Adipocyte (in vitro differentiated cells): ENCODE measurements at regions not wholly inside any gene's neighbourhood (a gene's known extent, or its start where the extent isn't known, plus 50 kb on each side); places are given as distances from the start of the nearest gene placed in this dataset.
"Not testable (repeated sequence)": the region's sequence is repeated elsewhere in the genome, so short reads cannot be mapped to it uniquely, and the experiment has no call there.

Experiments
- DNase-seq: peaks from one replicate; pipeline ENCODE4 v3.0.0-alpha.2; 2015; ENCODE audit warnings: low read depth
- H3K27me3 ChIP-seq: replicated peaks from 2 replicates; pipeline ENCODE4 v1.7.0; 2013; ENCODE audit warnings: mild to moderate bottlenecking, low read length, moderate library complexity; ENCODE audit not compliant: control insufficient read depth, insufficient read depth
- H3K36me3 ChIP-seq: 2 replicates; pipeline ENCODE4 v1.7.0; 2013; ENCODE audit warnings: low read length, mild to moderate bottlenecking, moderate library complexity; ENCODE audit not compliant: control insufficient read depth, insufficient read depth, severe bottlenecking
- H3K4me1 ChIP-seq: 2 replicates; pipeline ENCODE4 v1.7.0; 2013; ENCODE audit warnings: mild to moderate bottlenecking, low read length, moderate library complexity; ENCODE audit not compliant: control insufficient read depth, insufficient read depth
- H3K4me3 ChIP-seq: 2 replicates; pipeline ENCODE4 v1.7.0; 2013; ENCODE audit warnings: mild to moderate bottlenecking, low read length, moderate library complexity
- H3K9ac ChIP-seq: 2 replicates; pipeline ENCODE4 v1.7.0; 2013; ENCODE audit warnings: mild to moderate bottlenecking, low read length, moderate library complexity
- H3K9me3 ChIP-seq: 2 replicates; pipeline ENCODE4 v1.7.0; 2013; ENCODE audit warnings: mild to moderate bottlenecking, low read length, moderate library complexity; ENCODE audit not compliant: control insufficient read depth

DNA sequence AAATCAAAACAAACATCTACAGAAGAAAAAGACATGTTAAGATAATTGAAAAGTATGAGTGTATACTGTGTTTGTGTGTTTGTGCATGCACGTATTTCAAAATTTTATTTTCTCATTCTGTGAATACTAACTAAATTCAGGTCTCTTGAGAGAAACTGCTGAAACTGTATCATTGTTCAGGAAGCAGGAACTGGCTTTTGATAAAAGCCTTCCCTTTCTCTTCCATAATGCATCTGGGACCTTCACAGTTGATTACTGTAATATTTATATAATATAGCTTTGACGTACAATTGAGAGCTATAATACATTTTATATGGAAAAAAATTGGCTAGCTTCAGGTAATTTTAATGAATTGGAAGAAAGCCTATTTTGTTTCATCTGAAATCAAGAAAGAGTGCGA is 993.5 kb downstream of the SLC6A15 start:
- Histone ChIP-seq H3K4me1 (peaks cover 5% of the 10 kb centered on the region), H3K27me3 (no peaks in the 10 kb centered on the region), H3K9me3 (no peaks in the 10 kb centered on the region), H3K36me3 (no peaks in the 10 kb centered on the region), H3K9ac (no peak overlapping the region), H3K4me3 (no peak overlapping the region)
- DNase-seq, result no peak

DNA sequence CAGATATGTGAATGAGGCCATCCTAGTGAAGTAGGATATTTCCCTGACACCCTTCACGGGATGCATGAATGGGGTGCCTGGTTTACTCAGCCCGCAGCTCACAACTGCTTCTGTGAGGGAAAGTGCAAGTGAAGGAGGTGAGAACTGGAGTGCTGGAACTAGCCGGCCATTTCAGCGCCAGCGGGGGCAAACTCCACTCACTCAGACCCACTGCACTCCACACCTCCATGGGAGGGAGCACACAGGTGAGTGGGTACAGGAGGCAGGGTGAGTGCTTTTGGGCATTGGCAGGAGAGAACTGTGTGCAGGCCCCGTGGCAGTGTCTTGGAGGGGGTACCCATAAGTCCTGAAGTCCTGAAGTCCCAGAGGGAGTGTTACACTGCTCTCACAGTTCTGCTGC is 1008.4 kb downstream of the SLC6A15 start:
- Histone ChIP-seq H3K9ac (no peak overlapping the region), H3K27me3 (no peaks in the 10 kb centered on the region), H3K4me1 (no peaks in the 10 kb centered on the region), H3K9me3 (no peaks in the 10 kb centered on the region), H3K36me3 (no peaks in the 10 kb centered on the region), H3K4me3 (no peak overlapping the region)
- DNase-seq, result no peak

DNA sequence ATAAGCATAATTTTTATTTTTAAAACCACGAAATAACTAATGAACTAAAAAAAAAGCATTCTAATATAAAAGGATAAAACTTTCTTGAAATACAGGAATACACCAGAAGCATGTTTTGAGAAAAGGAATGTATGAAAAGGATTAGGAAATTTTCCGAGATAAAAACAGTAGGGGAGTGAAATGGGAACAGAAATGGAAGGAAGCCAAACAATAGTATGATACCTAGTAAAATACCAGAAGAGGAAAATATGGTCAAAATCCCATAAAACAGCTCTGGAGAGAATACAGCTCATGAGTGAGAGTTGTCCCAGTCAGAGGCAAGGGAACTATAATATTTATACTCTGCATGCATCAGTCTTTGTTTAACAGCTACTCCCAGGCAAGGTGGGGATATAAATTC is 1016.2 kb downstream of the SLC6A15 start:
- no peaks in the 10 kb centered on the region for H3K9me3 ChIP-seq
- H3K27me3 ChIP-seq, result no peaks in the 10 kb centered on the region
- DNase-seq, result peak; percentile 11
- peaks cover 12% of the 10 kb centered on the region for H3K4me1 ChIP-seq
- no peak overlapping the region for H3K9ac ChIP-seq
- no peaks in the 10 kb centered on the region for H3K36me3 ChIP-seq
- H3K4me3 ChIP-seq, result no peak overlapping the region

DNA sequence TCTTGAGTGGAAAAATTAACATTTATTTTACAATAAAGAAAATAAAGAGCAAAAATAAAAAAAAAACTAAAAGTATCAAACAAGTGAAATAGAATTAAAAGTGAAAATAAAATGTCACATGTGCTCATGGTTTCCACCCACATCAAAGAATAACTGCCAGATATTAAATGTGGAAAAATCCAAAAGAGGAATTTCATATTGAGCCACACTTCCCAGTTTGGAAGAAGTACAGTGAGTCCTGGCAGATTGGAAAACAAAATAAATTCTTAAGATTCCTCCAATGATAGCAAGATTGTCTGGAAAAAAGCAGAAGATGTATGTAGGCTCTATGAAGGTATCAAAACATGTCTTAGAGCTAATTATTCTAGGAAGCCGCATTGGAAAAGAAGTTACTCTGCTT is 1019.5 kb downstream of the SLC6A15 start:
- Histone ChIP-seq H3K27me3 (no peaks in the 10 kb centered on the region), H3K36me3 (no peaks in the 10 kb centered on the region), H3K9ac (no peak overlapping the region), H3K9me3 (peaks cover 4% of the 10 kb centered on the region), H3K4me1 (peaks cover 12% of the 10 kb centered on the region), H3K4me3 (no peak overlapping the region)
- DNase-seq, result peak; percentile 54

DNA sequence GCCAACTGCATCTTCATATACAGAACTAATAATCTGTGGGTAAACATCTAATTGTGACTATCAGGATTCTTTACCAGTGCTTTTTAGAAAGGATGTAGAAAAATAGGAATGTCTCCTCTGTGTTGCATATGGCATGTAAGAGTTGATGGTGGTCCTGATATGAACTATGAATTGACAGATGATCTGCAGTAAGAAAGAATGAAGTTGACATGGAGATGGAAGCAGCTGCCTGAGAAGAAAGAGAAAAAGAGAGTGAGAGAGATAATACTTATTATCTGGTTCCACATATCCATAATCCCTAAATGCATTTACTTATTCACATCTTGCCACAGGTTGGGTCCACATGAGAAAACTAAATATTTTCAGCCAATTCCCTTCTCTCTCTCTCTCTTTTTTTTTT is 1022.9 kb downstream of the SLC6A15 start:
- Histone ChIP-seq H3K9me3 (peaks cover 4% of the 10 kb centered on the region), H3K36me3 (no peaks in the 10 kb centered on the region), H3K9ac (no peak overlapping the region)

DNA sequence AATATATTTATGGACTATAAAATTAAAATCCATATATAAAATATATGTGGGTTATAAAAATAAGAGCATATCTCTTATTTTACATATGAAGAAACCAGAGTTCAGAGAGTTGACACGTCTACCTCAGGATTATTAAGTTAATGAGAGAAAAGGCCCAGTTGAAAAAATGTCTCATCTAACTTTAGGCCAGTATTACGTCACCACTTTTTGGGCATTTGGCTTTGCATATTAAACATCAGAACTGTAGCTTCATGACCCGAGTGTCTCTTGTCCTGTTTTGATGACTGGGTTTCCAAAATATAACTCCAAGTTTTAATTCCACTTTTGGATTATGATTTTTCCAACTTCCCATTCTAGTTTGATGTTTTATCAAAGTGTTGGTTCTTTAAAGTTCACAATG is 1026.1 kb downstream of the SLC6A15 start:
- peaks cover 4% of the 10 kb centered on the region for H3K9me3 ChIP-seq
- no peaks in the 10 kb centered on the region for H3K4me1 ChIP-seq
- H3K27me3 ChIP-seq, result no peaks in the 10 kb centered on the region
- no peak overlapping the region for H3K9ac ChIP-seq
- DNase-seq, result no peak
- H3K36me3 ChIP-seq, result no peaks in the 10 kb centered on the region
- H3K4me3 ChIP-seq, result no peak overlapping the region

More for the DNA sequence above, 1022.9 kb downstream of the SLC6A15 start:
- no peak for DNase-seq
- H3K4me3 ChIP-seq, result no peak overlapping the region
- peaks cover 12% of the 10 kb centered on the region for H3K4me1 ChIP-seq
- H3K27me3 ChIP-seq, result no peaks in the 10 kb centered on the region

DNA sequence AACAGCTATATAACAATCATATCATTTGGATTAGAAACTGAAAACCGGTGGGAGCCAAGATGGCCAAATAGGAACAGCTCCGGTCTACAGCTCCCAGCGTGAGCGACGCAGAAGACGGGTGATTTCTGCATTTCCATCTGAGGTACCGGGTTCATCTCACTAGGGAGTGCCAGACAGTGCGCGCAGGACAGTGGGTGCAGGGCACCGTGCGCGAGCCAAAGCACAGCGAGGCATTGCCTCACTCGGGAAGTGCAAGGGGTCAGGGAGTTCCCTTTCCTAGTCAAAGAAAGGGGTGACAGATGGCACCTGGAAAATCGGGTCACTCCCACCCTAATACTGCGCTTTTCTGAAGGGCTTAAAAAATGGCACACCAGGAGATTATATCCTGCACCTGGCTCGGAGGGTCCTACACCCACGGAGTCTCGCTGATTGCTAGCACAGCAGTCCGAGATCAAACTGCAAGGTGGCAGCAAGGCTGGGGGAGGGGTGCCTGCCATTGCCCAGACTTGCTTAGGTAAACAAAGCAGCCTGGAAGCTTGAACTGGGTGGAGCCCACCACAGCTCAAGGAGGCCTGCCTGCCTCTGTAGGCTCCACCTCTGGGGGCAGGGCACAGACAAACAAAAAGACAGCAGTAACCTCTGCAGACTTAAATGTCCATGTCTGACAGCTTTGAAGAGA is 1041.5 kb downstream of the SLC6A15 start:
- H3K27me3 ChIP-seq, H3K9me3 ChIP-seq, H3K9ac ChIP-seq, H3K4me1 ChIP-seq, H3K4me3 ChIP-seq, H3K36me3 ChIP-seq, DNase-seq: not testable (repeated sequence)

DNA sequence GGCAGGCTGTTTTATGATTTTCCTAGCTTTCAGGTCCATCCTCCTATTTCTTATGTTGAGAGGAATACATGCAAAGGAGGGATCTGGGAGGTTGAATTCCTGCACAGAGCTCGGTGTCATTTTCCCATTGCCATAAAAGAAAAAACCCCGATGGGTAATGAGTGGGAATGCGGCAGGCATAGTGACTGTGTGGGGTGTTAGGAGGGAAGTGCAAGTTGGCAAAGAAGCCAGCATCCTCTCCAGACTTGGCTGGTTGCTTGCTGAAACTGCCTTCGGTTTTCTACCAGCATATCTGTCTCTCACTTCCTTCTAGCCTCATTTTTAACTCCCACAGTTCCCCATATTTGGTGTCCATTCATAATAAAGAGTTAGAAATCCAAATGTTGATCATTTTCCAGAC is 1046.1 kb downstream of the SLC6A15 start:
- Histone ChIP-seq H3K9me3 (no peaks in the 10 kb centered on the region), H3K4me1 (no peaks in the 10 kb centered on the region), H3K27me3 (no peaks in the 10 kb centered on the region), H3K9ac (no peak overlapping the region), H3K4me3 (no peak overlapping the region), H3K36me3 (no peaks in the 10 kb centered on the region)
- DNase-seq, result no peak

DNA sequence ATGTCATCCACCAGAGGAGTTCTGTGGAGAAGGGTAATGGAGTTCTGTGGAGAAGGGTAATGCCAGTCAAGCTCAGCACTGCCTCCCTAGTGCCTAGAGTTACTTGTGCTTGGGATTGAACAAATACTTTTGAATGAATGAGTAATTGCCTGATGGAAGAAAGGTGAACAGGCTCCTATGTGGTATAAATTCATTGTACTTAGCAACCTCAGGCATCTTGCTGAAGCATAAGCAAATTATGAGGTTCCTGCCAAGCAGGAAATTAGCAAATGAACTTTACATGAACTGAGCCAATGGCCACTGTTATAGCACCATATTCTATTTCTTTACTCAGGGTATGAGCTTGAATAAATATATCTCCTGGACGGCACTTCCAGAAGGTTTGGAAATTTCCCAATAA is 1047.2 kb downstream of the SLC6A15 start:
- Histone ChIP-seq H3K9ac (no peak overlapping the region), H3K4me3 (no peak overlapping the region), H3K9me3 (no peaks in the 10 kb centered on the region), H3K27me3 (no peaks in the 10 kb centered on the region), H3K36me3 (no peaks in the 10 kb centered on the region), H3K4me1 (no peaks in the 10 kb centered on the region)
- no peak for DNase-seq

DNA sequence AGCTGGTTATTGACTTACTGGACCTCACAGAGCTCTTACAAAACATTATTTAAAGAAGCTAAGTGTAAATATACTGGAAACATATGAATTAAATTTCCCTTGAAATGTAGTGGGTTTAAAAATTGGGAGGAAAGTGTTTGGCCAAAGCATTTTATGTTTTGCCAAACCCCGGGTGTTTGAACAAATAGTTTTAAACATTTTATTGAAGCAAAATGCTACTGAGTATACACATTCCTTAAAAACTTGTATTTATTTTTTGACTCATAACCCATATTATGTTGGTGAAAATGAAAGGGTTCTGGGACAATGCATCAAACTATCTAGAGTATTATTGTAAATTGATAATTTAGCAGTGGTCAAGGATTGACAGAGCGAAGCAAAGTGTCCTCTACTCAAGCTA is 1048.5 kb downstream of the SLC6A15 start:
- Histone ChIP-seq H3K36me3 (no peaks in the 10 kb centered on the region), H3K4me3 (no peak overlapping the region), H3K9ac (no peak overlapping the region), H3K27me3 (no peaks in the 10 kb centered on the region), H3K4me1 (no peaks in the 10 kb centered on the region), H3K9me3 (no peaks in the 10 kb centered on the region)
- DNase-seq, result no peak

DNA sequence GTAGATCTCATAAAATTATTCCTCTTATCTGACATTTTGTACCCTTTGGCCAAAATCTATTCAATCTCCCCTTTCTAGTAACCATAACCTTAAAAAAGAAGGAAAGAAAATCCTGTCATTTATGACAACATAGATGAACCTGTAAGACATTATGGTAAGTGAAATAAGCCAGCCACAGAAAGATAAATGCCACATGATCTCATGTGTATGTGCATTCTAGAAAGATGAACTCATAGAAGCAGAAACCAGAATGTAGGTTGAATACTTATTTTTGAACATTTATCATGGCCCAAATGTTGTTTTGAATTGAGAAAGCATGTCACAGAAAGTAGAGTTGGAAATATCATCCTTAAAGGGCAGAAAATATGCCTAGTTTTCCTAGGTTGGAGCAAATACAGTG is 1053.6 kb downstream of the SLC6A15 start:
- Histone ChIP-seq H3K4me1 (no peaks in the 10 kb centered on the region), H3K9me3 (peaks cover 15% of the 10 kb centered on the region), H3K9ac (no peak overlapping the region), H3K27me3 (no peaks in the 10 kb centered on the region), H3K4me3 (no peak overlapping the region), H3K36me3 (no peaks in the 10 kb centered on the region)
- DNase-seq, result no peak

DNA sequence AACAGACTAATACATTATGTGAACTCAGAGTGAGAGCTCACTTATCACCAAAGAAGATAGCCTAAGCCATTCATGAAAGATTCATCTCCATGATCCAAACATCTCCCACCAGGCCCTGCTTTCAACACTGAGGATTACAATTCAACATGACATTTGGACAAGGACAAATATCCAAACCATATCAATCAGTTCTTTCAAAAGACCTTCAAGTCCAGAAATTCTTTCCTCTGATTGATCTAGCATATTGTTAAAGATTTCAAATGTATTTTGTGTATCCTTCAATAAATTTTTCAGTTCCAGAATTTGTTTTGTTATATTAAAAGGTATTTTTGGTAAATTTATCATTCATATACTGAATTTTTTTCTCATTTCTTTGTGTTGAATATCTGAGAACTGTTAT is 1055.8 kb downstream of the SLC6A15 start:
- Histone ChIP-seq H3K4me1 (no peaks in the 10 kb centered on the region), H3K27me3 (no peaks in the 10 kb centered on the region), H3K9ac (no peak overlapping the region), H3K36me3 (no peaks in the 10 kb centered on the region), H3K9me3 (peaks cover 15% of the 10 kb centered on the region), H3K4me3 (peak overlapping the region; percentile 17)
- no peak for DNase-seq
